ENCODE measurements at regions not wholly inside any gene's neighbourhood (a gene's known extent, or its start where the extent isn't known, plus 50 kb on each side); places are given as distances from the start of the nearest gene placed in this dataset.
"Not testable (repeated sequence)": the region's sequence is repeated elsewhere in the genome, so short reads cannot be mapped to it uniquely, and the experiment has no call there.

DNA sequence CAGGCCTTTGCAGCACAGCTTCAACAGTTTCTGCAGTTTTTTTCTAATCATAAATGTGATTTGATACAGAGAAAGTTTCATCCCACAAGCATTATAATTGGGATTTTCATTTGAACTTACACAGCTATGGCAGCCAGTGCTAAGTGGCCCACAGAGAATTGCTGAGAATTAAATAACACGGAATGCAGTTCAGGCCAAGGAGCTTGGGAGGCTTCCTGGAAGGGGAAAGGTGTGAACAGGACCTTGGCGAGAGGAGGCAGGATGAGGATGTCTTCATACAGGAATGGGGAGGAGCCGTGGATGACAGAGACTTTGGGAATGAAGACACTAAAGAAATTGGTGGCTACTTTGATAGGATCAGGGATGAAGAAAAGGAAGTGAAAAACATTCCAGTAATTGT, 95.3 kb downstream of the ZNF22 start:
- Histone ChIP-seq H3K23ac (ENCODE audit: low read depth, low read length, poor library complexity) (no peak overlapping the region), H3K9ac (ENCODE audit: low read depth, low read length, poor library complexity) (no peak overlapping the region), H4K8ac (ENCODE audit: low read depth, low read length) (no peak overlapping the region), H3K36me3 (replicated peaks in 1 of 2; ENCODE audit: control insufficient read depth in 2 of 2, insufficient read depth in 2 of 2, low read length in 2 of 2) (no peaks in the 10 kb centered on the region), H2AK5ac (ENCODE audit: low read depth, low read length) (no peak overlapping the region), H3K4me1 (ENCODE audit: control insufficient read depth in 2 of 2, insufficient read depth in 1 of 2, low read depth in 1 of 2, low read length in 2 of 2) (no peaks in the 10 kb centered on the region), H2BK5ac (ENCODE audit: low read length) (no peak overlapping the region), H3K4me3 (ENCODE audit: low read length in 2 of 2) (no peak overlapping the region), H3K4ac (ENCODE audit: low read length) (no peak overlapping the region), H3K27me3 (ENCODE audit: control insufficient read depth in 3 of 3, insufficient read depth in 3 of 3, low read depth in 1 of 3, low read length in 3 of 3) (no peaks in the 10 kb centered on the region), H4K91ac (ENCODE audit: low read depth, low read length, poor library complexity) (no peak overlapping the region), H2BK120ac (ENCODE audit: low read depth, low read length) (no peak overlapping the region), H2AFZ (ENCODE audit: low read length) (no peak overlapping the region), H3K14ac (ENCODE audit: low read length) (no peak overlapping the region), H3K9me3 (replicated peaks in 1 of 2; ENCODE audit: control insufficient read depth in 2 of 2, insufficient read depth in 1 of 2, low read depth in 1 of 2, low read length in 2 of 2) (no peaks in the 10 kb centered on the region), H2BK12ac (ENCODE audit: low read length) (no peak overlapping the region), H3K18ac (ENCODE audit: low read length) (no peak overlapping the region), H2BK15ac (ENCODE audit: low read length) (no peak overlapping the region), H3K27ac (replicated peaks; ENCODE audit: low read length) (no peak overlapping the region), H3K4me2 (ENCODE audit: insufficient read depth, low read length, poor library complexity, severe bottlenecking) (no peak overlapping the region), H3K79me1 (ENCODE audit: low read depth, low read length) (no peaks in the 10 kb centered on the region)
- no peak for DNase-seq (ENCODE audit: low spot score)
- no CpG with 5 or more reads among the region's 3 CpGs for WGBS, 2 donors (ENCODE audit: extremely low coverage in 2 of 2, insufficient read length in 2 of 2, insufficient replicate concordance in 1 of 2)

DNA sequence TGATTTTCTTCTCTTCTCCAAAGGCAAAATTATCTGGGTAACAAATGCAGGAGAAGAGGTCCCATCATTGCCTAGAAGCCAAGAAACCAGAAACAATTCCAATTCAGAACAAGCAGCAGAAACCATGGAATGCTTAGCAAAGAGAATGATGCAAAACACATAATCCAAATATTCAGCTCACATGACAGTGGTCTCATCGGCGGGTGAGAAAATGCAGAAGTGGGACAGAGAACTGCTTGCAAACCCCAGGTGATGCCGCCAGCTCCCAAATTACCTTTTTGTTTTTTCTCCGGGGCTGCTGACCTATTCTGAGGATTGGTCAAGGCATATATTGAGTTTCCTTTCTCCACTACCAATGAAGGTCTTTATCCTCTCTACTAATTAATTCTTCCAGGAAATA, 99.7 kb downstream of the ZNF22 start:
- no peak overlapping the region for H4K8ac ChIP-seq (ENCODE audit: low read depth, low read length)
- no peaks in the 10 kb centered on the region for H3K27me3 ChIP-seq (ENCODE audit: control insufficient read depth in 3 of 3, insufficient read depth in 3 of 3, low read depth in 1 of 3, low read length in 3 of 3)
- no peak overlapping the region for H3K23ac ChIP-seq (ENCODE audit: low read depth, low read length, poor library complexity)
- no peak overlapping the region for H3K14ac ChIP-seq (ENCODE audit: low read length)
- H2BK12ac ChIP-seq (ENCODE audit: low read length), result no peak overlapping the region
- H3K4me1 ChIP-seq (ENCODE audit: control insufficient read depth in 2 of 2, insufficient read depth in 1 of 2, low read depth in 1 of 2, low read length in 2 of 2), result no peaks in the 10 kb centered on the region
- H2BK15ac ChIP-seq (ENCODE audit: low read length), result no peak overlapping the region
- WGBS, 2 donors (ENCODE audit: extremely low coverage in 2 of 2, insufficient read length in 2 of 2, insufficient replicate concordance in 1 of 2), result no CpG with 5 or more reads among the region's 4 CpGs
- H3K18ac ChIP-seq (ENCODE audit: low read length), result no peak overlapping the region
- no peak overlapping the region for H4K91ac ChIP-seq (ENCODE audit: low read depth, low read length, poor library complexity)
- no peak for DNase-seq (ENCODE audit: low spot score)
- H3K36me3 ChIP-seq (replicated peaks in 1 of 2; ENCODE audit: control insufficient read depth in 2 of 2, insufficient read depth in 2 of 2, low read length in 2 of 2), result no peaks in the 10 kb centered on the region
- H3K4me2 ChIP-seq (ENCODE audit: insufficient read depth, low read length, poor library complexity, severe bottlenecking), result no peak overlapping the region
- no peak overlapping the region for H3K9ac ChIP-seq (ENCODE audit: low read depth, low read length, poor library complexity)
- no peaks in the 10 kb centered on the region for H3K79me1 ChIP-seq (ENCODE audit: low read depth, low read length)
- no peak overlapping the region for H2AFZ ChIP-seq (ENCODE audit: low read length)
- H3K9me3 ChIP-seq (replicated peaks in 1 of 2; ENCODE audit: control insufficient read depth in 2 of 2, insufficient read depth in 1 of 2, low read depth in 1 of 2, low read length in 2 of 2), result no peaks in the 10 kb centered on the region
- no peak overlapping the region for H2BK120ac ChIP-seq (ENCODE audit: low read depth, low read length)
- no peak overlapping the region for H2BK5ac ChIP-seq (ENCODE audit: low read length)
- H3K4me3 ChIP-seq (ENCODE audit: low read length in 2 of 2), result no peak overlapping the region
- no peak overlapping the region for H3K27ac ChIP-seq (replicated peaks; ENCODE audit: low read length)
- H2AK5ac ChIP-seq (ENCODE audit: low read depth, low read length), result no peak overlapping the region
- H3K4ac ChIP-seq (ENCODE audit: low read length), result no peak overlapping the region

DNA sequence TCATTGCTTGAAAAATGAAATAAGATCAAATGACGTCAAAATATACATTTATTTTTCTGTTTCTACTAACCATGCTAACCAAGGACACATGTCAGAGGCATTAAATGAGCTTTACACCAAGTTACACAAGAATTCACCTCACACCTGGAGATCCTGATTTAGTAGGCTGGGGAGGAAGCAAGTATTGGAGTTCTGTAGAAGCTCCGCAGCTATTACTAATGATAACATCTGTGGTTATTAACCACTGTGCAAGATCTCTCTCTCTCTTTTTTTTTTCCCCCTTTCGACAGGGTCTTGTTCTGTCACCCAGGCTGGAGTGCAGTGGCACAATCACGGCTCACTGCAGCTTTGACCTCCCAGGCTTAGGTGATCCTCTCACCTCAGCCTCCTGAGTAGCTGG, 104.0 kb downstream of the ZNF22 start:
- H3K4me1 ChIP-seq (ENCODE audit: control insufficient read depth in 2 of 2, insufficient read depth in 1 of 2, low read depth in 1 of 2, low read length in 2 of 2), result no peaks in the 10 kb centered on the region
- no peak overlapping the region for H2BK5ac ChIP-seq (ENCODE audit: low read length)
- no peaks in the 10 kb centered on the region for H3K9me3 ChIP-seq (replicated peaks in 1 of 2; ENCODE audit: control insufficient read depth in 2 of 2, insufficient read depth in 1 of 2, low read depth in 1 of 2, low read length in 2 of 2)
- H3K4me3 ChIP-seq (ENCODE audit: low read length in 2 of 2), result no peak overlapping the region
- H3K4me2 ChIP-seq (ENCODE audit: insufficient read depth, low read length, poor library complexity, severe bottlenecking), result no peak overlapping the region
- no peak overlapping the region for H3K14ac ChIP-seq (ENCODE audit: low read length)
- H4K8ac ChIP-seq (ENCODE audit: low read depth, low read length), result no peak overlapping the region
- no peaks in the 10 kb centered on the region for H3K79me1 ChIP-seq (ENCODE audit: low read depth, low read length)
- H3K36me3 ChIP-seq (replicated peaks in 1 of 2; ENCODE audit: control insufficient read depth in 2 of 2, insufficient read depth in 2 of 2, low read length in 2 of 2), result no peaks in the 10 kb centered on the region
- no peak overlapping the region for H2BK120ac ChIP-seq (ENCODE audit: low read depth, low read length)
- DNase-seq (ENCODE audit: low spot score), result no peak
- no peak overlapping the region for H2BK15ac ChIP-seq (ENCODE audit: low read length)
- no peak overlapping the region for H3K23ac ChIP-seq (ENCODE audit: low read depth, low read length, poor library complexity)
- H2AK5ac ChIP-seq (ENCODE audit: low read depth, low read length), result no peak overlapping the region
- no peak overlapping the region for H3K9ac ChIP-seq (ENCODE audit: low read depth, low read length, poor library complexity)
- no peak overlapping the region for H3K18ac ChIP-seq (ENCODE audit: low read length)
- no CpG with 5 or more reads among the region's 4 CpGs for WGBS, 2 donors (ENCODE audit: extremely low coverage in 2 of 2, insufficient read length in 2 of 2, insufficient replicate concordance in 1 of 2)
- H3K27me3 ChIP-seq (ENCODE audit: control insufficient read depth in 3 of 3, insufficient read depth in 3 of 3, low read depth in 1 of 3, low read length in 3 of 3), result peaks cover 0 to 4% (median 0%) of the 10 kb centered on the region in 3 experiments
- H2BK12ac ChIP-seq (ENCODE audit: low read length), result no peak overlapping the region
- no peak overlapping the region for H3K27ac ChIP-seq (replicated peaks; ENCODE audit: low read length)
- no peak overlapping the region for H2AFZ ChIP-seq (ENCODE audit: low read length)
- no peak overlapping the region for H4K91ac ChIP-seq (ENCODE audit: low read depth, low read length, poor library complexity)
- no peak overlapping the region for H3K4ac ChIP-seq (ENCODE audit: low read length)

DNA sequence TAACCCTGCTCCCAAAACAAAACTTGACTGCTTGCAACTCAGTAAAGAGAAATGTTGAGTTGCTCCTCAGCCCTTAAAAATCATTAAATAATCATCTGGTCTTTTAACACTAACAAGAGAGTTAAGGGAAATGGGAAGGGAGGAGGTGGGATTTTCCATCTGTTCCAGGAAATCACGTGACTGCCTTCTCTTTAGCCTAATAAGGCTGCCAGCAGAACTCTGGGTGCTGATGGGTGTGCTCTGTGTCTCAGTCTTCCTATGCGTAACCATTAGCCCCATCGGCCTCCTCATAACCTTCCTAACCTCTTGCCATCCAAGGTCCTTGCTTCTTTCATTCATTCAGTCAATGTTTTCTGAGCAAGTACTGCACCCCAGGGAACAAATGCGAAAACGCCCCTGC, 104.6 kb downstream of the ZNF22 start:
- H3K9ac ChIP-seq (ENCODE audit: low read depth, low read length, poor library complexity); H3K4me1 ChIP-seq (ENCODE audit: control insufficient read depth in 2 of 2, insufficient read depth in 1 of 2, low read depth in 1 of 2, low read length in 2 of 2); H4K91ac ChIP-seq (ENCODE audit: low read depth, low read length, poor library complexity); H2BK120ac ChIP-seq (ENCODE audit: low read depth, low read length); H3K79me1 ChIP-seq (ENCODE audit: low read depth, low read length); H3K18ac ChIP-seq (ENCODE audit: low read length); H3K4me3 ChIP-seq (ENCODE audit: low read length in 2 of 2); H3K4ac ChIP-seq (ENCODE audit: low read length); H3K4me2 ChIP-seq (ENCODE audit: insufficient read depth, low read length, poor library complexity, severe bottlenecking); H3K27me3 ChIP-seq (ENCODE audit: control insufficient read depth in 3 of 3, insufficient read depth in 3 of 3, low read depth in 1 of 3, low read length in 3 of 3); H3K14ac ChIP-seq (ENCODE audit: low read length); H2BK5ac ChIP-seq (ENCODE audit: low read length); H3K27ac ChIP-seq (replicated peaks; ENCODE audit: low read length); H3K9me3 ChIP-seq (replicated peaks in 1 of 2; ENCODE audit: control insufficient read depth in 2 of 2, insufficient read depth in 1 of 2, low read depth in 1 of 2, low read length in 2 of 2); H3K23ac ChIP-seq (ENCODE audit: low read depth, low read length, poor library complexity); H2AK5ac ChIP-seq (ENCODE audit: low read depth, low read length); H2BK15ac ChIP-seq (ENCODE audit: low read length); H2AFZ ChIP-seq (ENCODE audit: low read length); DNase-seq (ENCODE audit: low spot score); H4K8ac ChIP-seq (ENCODE audit: low read depth, low read length); H2BK12ac ChIP-seq (ENCODE audit: low read length); H3K36me3 ChIP-seq (replicated peaks in 1 of 2; ENCODE audit: control insufficient read depth in 2 of 2, insufficient read depth in 2 of 2, low read length in 2 of 2): not testable (repeated sequence)
- WGBS, 2 donors (ENCODE audit: extremely low coverage in 2 of 2, insufficient read length in 2 of 2, insufficient replicate concordance in 1 of 2), result no CpG with 5 or more reads among the region's 5 CpGs

All from neuronal stem cell (in vitro differentiated cells).